SK-N-MC (cell line): ENCODE measurements at regions not wholly inside any gene's neighbourhood (a gene's known extent, or its start where the extent isn't known, plus 50 kb on each side); places are given as distances from the start of the nearest gene placed in this dataset.

Source experiments
- EZH2 ChIP-seq: fragments of 200-600 bp; sonication (generic); IDR thresholded peaks from one replicate; pipeline ENCODE4 v1.6.1; 2017; ENCODE audit warnings: antibody characterized with exemption
- POLR2AphosphoS5 ChIP-seq: IDR thresholded peaks from 2 replicates; pipeline ENCODE4 v1.6.1; 2012; ENCODE audit warnings: mild to moderate bottlenecking, low read depth, low read length, borderline replicate concordance

GRCh38 chr2:230631470-230631869, 81.2 kb upstream of the CAB39 start:
- no peak for TF ChIP-seq EZH2
- no peak for TF ChIP-seq POLR2AphosphoS5
